Spleen (tissue), 7 donors: ENCODE measurements at regions not wholly inside any gene's neighbourhood (a gene's known extent, or its start where the extent isn't known, plus 50 kb on each side); places are given as distances from the start of the nearest gene placed in this dataset.

ENCODE experiments used
- POLR2A ChIP-seq, 3 donors: fragments of 450-650 bp; IDR thresholded peaks; one replicate each; pipeline ENCODE4 v1.5.1; 2017; ENCODE audit warnings: antibody characterized with exemption in 3 of 3, mild to moderate bottlenecking in 1 of 3
- POLR2AphosphoS5 ChIP-seq, 3 donors: sonication (generic); formaldehyde crosslinking; IDR thresholded peaks; one replicate each; pipeline ENCODE4 v1.5.1; 2017; ENCODE audit warnings: antibody characterized with exemption in 3 of 3
- TF ChIP-seq, protein P1 (sequence below), 11 experiments: fragments of 200-600 bp in 7 of 11; fragments of 450-650 bp in 4 of 11; sonication (generic) in 4 of 11; IDR thresholded peaks in 8 of 11; conservative IDR thresholded peaks in 3 of 11; 1 replicate in 7 of 11; 2 replicates in 4 of 11; pipeline versions ENCODE4 v1.4.0 to v1.8.0; 2016 to 2021; ENCODE audit warnings: antibody characterized with exemption in 11 of 11, inconsistent platforms in 4 of 11, mild to moderate bottlenecking in 1 of 11
- donor health status: DM: no; HTN: no; CAD: no; lungs with moderate emphysema.
- donor health status: DM: no; HTN: no; CAD: no.
- donor health status: DM: no; HTN: no; CAD: no.

DNA sequence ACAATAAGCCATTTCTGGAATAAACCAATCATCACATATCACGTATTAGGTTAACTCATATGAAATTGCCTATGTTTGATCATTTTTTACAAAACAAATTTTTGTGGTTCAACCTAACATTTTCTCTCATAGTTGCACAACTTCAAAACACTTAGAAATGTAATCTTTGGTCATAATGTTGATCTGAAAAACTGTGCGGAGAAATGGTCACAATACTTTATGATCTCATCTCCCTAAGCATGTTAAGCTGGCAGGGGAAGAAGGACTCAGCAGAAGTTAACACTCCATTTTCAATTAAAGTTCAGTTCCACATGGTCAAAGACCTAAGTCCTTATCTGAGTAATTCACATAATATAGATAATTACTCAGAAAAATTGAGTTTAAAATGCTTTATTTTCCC, 194.8 kb downstream of the CAPZA3 start:
- TF ChIP-seq POLR2A (IDR thresholded peaks at IDR 0.05) = no peak
- TF ChIP-seq, protein P1, sequence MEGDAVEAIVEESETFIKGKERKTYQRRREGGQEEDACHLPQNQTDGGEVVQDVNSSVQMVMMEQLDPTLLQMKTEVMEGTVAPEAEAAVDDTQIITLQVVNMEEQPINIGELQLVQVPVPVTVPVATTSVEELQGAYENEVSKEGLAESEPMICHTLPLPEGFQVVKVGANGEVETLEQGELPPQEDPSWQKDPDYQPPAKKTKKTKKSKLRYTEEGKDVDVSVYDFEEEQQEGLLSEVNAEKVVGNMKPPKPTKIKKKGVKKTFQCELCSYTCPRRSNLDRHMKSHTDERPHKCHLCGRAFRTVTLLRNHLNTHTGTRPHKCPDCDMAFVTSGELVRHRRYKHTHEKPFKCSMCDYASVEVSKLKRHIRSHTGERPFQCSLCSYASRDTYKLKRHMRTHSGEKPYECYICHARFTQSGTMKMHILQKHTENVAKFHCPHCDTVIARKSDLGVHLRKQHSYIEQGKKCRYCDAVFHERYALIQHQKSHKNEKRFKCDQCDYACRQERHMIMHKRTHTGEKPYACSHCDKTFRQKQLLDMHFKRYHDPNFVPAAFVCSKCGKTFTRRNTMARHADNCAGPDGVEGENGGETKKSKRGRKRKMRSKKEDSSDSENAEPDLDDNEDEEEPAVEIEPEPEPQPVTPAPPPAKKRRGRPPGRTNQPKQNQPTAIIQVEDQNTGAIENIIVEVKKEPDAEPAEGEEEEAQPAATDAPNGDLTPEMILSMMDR (IDR thresholded peaks at IDR 0.05 in 8 of 11, conservative IDR thresholded peaks at IDR 0.05 in 3 of 11) = no peak
- TF ChIP-seq POLR2AphosphoS5 (IDR thresholded peaks at IDR 0.05) = no peak
